Testis (tissue), 2 donors: ENCODE measurements at regions not wholly inside any gene's neighbourhood (a gene's known extent, or its start where the extent isn't known, plus 50 kb on each side); places are given as distances from the start of the nearest gene placed in this dataset.

ENCODE experiments used
- POLR2A ChIP-seq: fragments of 450-650 bp; IDR thresholded peaks from one replicate; pipeline ENCODE4 v1.6.1; 2017; ENCODE audit warnings: antibody characterized with exemption, mild to moderate bottlenecking, moderate library complexity
- TF ChIP-seq, protein P1 (sequence below), 3 experiments: fragments of 450-650 bp in 2 of 3; fragments of 200-600 bp in 1 of 3; sonication (generic) in 1 of 3; IDR thresholded peaks; one replicate each; pipeline ENCODE4 v1.5.1; 2016 to 2019; ENCODE audit warnings: antibody characterized with exemption in 3 of 3, mild to moderate bottlenecking in 2 of 3, moderate library complexity in 1 of 3

DNA sequence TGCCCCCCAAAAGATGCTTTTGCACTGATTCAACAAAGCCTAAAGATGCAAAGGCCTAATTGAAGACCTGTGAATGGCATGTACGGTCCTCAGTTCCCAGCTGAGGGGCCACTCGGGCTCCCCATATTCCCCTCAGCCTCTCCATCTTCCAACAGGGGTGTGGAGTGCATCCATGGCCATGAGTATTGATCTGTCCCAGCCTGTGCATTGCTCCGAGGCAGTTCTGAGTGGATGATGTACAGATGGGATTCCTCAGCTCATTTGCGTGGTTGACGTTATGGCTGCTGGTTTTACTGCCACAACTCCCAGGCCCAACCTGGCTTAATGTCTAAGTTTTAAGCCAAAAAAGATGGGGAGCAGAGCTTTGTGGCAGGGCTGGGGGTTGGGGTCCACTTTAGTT, 162.7 kb upstream of the ZNF267 start:
- TF ChIP-seq, protein P1, sequence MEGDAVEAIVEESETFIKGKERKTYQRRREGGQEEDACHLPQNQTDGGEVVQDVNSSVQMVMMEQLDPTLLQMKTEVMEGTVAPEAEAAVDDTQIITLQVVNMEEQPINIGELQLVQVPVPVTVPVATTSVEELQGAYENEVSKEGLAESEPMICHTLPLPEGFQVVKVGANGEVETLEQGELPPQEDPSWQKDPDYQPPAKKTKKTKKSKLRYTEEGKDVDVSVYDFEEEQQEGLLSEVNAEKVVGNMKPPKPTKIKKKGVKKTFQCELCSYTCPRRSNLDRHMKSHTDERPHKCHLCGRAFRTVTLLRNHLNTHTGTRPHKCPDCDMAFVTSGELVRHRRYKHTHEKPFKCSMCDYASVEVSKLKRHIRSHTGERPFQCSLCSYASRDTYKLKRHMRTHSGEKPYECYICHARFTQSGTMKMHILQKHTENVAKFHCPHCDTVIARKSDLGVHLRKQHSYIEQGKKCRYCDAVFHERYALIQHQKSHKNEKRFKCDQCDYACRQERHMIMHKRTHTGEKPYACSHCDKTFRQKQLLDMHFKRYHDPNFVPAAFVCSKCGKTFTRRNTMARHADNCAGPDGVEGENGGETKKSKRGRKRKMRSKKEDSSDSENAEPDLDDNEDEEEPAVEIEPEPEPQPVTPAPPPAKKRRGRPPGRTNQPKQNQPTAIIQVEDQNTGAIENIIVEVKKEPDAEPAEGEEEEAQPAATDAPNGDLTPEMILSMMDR (IDR thresholded peaks at IDR 0.05): no peak
- TF ChIP-seq POLR2A: no peak
